ENCODE measurements at regions not wholly inside any gene's neighbourhood (a gene's known extent, or its start where the extent isn't known, plus 50 kb on each side); places are given as distances from the start of the nearest gene placed in this dataset.
"Not testable (repeated sequence)": the region's sequence is repeated elsewhere in the genome, so short reads cannot be mapped to it uniquely, and the experiment has no call there.

DNA sequence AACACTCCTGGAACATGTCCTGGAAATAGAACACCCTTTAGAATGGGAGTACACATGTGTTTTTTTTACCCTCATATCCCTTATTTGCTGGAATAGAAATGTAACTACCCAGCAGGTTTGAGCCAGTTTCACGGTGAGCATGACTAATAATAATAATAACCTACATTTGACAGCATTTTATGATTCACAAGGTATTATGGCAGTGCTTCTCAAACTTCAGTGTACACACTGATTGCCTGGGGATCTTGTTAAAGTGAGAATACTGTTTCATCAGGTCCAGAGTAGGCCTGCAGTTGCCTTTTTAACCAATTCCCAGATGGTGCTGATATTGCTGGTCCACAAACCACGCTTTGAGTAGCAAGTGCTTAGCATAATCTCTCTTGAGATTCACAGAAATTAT, 63.9 kb downstream of the NFKBIZ start:
- DNase-seq (ENCODE audit: low spot score), result no peak

DNA sequence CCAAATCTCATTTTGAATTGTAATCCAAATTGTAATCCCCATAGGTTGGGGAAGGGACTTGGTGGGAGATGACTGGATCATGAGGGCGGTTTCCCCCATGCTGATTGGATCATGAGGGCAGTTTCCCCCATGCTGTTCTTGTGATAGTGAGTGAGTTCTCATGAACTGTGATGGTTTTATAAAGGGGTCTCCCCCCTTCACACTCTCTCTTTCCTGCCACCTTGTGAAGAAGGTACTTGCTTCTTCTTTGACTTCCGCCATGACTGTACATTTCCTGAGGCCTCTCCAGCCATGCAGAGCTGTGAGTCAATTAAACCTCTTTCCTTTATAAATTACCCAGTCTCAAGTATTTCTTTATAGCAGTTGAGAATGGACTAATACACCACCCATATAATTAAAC, 68.4 kb downstream of the NFKBIZ start:
- DNase-seq (ENCODE audit: low spot score), result not testable (repeated sequence)

DNA sequence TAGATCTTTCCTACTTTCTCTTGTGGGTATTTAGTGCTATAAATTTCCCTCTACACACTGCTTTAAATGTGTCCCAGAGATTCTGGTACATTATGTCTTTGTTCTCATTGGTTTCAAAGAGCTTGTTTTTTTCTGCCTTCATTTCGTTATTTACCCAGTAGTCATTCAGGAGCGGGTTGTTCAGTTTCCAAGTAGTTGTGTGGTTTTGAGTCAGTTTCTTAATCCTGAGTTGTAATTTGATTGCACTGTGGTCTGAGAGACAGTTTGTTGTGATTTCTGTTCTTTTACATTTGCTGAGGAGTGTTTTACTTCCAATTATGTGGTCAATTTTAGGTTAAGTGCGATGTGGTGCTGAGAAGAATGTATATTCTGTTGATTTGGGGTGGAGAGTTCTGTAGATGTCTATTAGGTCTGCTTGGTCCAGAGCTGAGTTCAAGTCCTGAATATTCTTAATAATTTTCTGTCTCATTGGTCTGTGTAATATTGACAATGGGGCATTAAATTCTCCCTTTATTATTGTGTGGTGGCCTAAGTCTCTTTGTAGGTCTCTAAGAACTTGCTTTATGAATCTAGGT, 72.9 kb downstream of the NFKBIZ start:
- not testable (repeated sequence) for DNase-seq (ENCODE audit: low spot score)

DNA sequence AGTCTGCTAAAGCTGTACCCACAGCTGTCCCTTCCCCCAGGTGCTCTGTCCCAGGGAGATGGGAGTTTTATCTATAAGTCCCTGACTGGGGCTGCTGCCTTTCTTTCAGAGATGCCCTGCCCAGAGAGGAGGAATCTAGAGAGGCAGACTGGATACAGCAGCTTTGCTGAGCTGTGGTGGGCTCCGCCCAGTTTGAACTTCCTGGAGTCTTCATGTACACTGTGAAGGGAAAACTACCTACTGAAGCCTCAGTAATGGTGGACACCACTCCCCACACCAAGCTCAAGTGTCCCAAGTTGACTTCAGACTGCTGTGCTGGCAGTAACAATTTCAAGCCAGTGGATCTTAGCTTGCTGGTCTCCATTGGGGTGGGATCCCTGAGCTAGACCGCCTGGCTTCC, 75.3 kb downstream of the NFKBIZ start:
- not testable (repeated sequence) for DNase-seq (ENCODE audit: low spot score)

DNA sequence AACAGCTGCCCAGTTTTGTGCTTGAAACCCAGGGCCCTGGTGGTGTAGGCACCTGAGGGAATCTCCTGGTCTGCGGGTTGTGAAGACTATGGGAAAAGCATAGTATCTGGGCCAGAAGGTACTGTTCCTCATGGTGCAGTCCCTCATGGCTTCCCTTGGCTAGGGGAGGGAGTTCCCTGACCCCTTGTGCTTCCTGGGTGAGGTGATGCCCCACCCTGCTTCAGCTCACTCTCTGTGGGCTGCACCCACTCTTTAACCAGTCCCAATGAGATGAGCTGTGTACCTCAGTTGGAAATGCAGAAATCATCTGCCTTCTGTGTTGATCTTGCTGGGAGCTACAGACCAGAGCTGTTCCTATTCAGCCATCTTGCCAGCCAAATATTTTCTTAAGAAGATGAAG, 75.8 kb downstream of the NFKBIZ start:
- not testable (repeated sequence) for DNase-seq (ENCODE audit: low spot score)

DNA sequence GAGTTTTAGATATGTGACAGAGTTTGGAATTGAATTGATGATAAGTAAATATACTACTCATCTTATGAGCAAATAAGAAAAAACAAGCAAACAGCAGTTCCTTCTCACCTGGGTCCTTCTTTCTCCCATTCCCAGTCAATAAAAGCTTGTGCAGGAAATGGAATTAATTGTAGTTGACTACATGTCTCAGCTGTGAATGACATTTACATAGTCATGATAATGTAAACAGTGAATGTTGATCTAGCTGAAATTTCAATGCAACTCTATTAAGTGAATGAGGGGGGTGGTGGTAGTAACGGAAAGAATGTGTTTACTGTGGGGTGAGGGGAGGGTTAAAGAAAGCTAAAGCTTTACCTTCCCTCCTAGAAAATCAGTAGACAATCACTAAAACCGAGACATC, 76.2 kb downstream of the NFKBIZ start:
- no peak for DNase-seq (ENCODE audit: low spot score)

DNA sequence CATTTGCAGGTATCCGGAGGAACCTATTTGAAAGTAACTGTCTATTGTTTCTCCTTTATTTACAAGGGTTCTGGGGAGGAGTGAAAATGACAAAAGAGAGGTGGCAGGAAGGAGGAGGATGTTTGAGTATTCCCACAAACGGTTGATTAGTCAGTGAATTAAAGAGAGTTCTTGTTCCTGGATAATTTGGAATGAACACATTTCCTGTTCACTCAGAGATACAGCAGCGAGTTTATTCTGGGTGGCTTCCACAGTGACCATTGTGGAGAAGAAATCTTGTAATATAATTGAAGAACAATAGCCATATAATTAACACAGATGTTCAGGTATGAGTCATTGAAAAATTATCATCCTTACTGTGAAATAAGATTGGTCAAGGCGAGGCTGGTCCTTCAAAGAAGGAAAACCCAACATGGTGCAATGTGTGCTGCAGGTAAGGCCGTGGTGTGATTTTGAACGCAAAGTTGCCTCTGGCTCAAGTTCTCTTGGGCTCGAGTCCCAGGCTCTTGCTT, 77.3 kb downstream of the NFKBIZ start:
- no peak for DNase-seq (ENCODE audit: low spot score)

DNA sequence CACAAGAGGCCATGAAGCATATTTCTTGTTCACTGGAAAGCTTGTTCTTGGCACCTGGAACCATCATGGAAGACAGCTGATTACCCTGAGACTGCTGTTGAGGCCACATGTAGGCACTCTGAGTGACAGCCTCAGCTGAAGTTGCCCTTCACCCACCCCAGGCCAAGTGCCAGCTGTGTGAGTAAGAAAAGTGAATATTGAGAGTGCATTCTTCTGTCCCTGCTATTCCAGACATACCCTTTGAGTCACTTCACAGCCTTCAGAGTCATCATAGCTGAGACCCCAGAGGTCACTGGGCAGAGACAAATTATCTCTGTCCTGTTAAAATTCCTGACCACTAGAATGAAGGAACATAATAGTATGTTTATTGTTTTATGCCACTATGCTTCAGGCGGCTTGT, 79.6 kb downstream of the NFKBIZ start:
- no peak for DNase-seq (ENCODE audit: low spot score)

DNA sequence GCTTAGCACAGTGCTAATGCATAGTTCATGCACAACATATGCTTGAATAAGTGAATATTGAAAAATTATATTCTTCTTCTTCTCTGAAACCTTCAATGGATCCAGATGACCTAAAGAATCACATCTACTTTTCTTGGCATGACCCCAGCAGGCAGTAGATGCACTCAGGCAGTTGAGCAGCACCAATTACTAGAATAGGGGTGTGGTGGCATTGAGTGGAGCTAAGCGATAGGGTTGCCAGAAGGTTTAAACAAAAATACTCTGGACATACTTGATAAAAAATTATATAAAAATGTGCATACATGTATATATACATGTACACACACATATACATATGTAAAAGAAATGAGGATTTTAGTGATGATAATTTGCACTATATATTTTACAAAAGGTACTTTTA, 81.8 kb downstream of the NFKBIZ start:
- DNase-seq (ENCODE audit: low spot score), result no peak

DNA sequence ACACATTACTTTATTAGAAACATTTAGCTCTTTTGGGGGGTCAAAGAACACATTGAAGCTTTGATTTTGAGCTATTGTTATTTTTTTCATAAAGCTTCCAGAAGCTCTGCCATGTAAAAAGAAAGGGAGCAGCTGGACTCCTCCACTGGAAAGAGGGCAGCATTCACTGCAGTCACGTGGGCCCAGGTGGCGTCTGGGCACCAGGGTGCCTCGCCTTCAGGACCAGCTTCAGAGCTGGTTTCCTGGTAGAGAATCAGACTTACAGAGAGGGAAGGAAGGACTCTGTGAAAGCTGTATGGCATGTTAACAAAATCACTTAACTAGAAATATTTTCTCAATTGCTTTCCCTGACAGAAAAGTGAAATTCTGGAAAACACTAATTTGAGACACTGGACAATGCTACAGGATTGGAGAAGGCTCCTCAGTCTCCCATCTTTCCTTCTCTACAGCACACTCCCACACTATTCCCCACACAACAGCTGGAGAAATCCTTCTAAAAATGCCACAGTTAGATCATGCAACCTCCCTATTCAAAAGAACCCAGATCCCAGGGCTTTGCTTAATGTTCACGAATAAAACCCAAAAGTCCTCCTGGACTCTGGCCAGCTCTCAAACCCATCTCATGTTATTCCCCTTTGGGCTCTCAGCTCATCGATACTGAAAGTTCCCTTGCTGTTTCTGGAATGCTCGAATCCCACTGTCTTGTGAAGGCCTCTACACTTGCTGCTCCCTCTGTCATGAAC, 83.2 kb downstream of the NFKBIZ start:
- no peak for DNase-seq (ENCODE audit: low spot score)

DNA sequence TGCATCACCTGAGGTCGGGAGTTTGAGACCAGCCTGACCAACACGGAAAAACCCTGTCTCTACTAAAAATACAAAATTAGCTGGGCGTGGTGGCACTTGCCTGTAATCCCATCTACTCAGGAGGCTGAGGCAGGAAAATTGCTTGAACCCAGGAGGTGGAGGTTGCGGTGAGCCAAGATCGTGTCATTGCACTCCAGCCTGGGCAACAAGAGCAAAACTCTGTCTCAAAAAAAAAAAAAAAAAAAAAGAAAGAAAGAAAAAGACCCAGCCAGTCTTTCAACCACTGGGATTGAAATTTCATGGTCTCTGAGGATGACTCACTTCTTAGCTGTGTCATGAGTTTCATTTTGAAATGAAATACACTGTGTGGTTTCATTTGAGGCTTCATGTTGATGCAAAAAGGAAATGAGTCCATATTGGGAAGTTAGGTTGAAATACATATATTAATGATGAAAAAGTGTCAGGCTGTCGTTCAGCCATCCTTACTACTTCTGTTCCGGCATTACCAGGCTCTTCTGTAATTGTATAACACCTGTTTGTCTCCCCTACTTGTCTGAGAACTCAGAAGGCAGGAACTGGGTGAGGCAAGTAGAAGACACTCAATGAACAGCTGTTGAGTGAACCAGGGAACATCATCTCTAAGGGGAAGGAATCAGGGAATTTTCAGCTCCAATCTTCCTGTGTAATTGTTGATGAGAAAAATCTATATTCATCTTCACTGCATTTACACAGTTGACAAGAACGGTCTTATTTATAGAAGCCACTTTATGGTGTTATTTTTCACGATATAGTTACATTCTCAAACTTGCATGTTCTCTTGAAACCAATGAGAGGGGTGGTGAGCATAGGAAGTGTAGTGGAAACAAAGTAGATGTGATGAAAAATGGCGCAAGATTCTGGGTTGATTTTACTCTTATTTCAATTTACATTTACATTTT, 87.4 kb downstream of the NFKBIZ start:
- no peak for DNase-seq (ENCODE audit: low spot score)

DNA sequence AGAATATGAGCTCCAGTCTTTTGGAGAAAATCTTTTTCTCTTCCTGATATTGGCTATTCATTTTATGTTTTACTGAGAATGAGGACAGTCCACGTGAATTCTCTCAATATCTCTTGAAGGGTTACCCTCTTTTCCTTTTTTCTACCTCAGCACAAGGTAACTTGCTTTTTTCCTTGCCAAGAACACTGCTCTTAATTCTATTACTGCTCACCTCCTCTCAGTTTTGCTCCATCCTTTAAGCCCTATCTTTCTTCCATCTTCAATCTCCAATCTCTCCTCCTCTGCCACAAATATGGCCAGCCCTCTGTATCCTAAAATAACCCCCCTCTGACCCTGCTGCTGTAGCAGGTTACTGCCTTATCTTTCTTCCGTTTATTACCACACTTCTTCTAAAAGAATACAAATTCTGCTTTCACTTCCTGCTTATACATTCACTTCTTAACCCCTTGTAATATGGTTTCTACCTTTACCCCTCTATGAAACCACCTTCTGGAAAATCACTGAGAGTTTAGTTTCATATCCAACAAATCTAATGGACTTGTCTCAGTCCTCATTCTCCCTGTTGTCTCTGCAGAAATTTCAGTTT, 89.0 kb downstream of the NFKBIZ start:
- peak; percentile 22 for DNase-seq (ENCODE audit: low spot score)

DNA sequence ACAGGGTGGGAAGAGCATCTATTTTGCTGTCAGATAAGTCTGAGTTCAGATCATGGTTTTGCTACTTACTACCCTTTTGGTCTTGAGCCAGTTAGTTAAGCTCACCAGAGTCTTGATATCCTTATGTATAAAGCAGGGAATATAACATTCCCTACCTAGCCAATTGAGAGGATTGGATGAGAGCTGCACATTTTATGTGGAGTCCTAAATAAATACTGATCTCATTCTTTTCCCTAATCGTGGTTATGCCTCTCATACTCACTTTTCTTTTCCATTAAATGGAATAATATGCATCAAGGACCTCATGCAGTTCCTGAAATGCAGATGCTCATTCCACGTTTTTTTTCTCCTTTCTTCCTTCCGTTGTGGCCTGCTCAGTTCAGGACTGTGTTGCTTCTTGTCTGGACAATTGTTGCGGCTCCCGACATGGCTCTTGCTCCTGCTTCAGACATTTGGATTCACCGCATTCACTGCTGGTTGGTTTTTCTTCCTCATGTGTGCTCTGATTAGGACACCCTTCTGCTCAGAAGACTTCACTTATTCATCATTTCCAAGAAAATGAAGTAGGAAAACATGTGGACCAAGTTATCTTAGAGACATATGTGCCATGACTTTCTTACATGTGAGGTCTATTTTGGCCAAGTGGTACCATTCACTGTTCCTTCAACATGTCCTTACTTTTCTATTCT, 90.2 kb downstream of the NFKBIZ start:
- no peak for DNase-seq (ENCODE audit: low spot score)

DNA sequence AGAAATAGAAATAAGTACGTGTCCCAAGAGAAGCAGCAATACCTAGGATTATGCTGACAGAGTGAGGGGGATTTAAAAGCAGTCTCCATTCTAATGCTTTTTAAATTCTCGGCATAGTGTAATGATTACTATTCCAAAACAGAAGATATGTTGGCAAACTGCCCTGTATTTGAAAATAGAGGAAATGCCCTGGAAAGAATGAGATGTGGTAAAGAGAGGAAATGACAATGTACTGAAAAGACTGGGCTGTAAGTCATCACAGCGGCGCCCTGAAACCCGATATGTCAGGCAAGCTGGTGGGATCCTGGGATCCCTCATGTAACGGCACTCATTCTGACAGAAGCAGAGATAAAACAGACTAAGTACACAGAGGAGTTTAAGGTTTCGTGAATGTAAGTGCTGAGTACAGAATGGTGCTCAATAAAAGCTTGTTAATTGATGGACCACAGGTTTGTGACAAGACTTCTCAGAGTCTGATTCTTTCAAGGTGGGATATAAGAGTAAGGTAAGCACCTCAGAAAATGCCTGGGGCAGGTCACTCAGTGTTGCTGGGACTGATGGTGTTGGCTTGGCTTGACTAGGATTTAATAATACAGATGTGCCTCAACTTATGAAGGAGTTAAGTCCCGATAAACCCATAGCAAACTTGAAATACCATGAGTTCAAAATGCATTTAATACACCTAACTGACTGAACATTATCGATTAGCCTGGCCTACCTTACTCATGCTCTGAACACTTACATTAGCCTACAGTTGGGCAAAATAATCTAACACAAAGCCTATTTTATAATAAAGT, 91.4 kb downstream of the NFKBIZ start:
- DNase-seq (ENCODE audit: low spot score), result peak; percentile 53

DNA sequence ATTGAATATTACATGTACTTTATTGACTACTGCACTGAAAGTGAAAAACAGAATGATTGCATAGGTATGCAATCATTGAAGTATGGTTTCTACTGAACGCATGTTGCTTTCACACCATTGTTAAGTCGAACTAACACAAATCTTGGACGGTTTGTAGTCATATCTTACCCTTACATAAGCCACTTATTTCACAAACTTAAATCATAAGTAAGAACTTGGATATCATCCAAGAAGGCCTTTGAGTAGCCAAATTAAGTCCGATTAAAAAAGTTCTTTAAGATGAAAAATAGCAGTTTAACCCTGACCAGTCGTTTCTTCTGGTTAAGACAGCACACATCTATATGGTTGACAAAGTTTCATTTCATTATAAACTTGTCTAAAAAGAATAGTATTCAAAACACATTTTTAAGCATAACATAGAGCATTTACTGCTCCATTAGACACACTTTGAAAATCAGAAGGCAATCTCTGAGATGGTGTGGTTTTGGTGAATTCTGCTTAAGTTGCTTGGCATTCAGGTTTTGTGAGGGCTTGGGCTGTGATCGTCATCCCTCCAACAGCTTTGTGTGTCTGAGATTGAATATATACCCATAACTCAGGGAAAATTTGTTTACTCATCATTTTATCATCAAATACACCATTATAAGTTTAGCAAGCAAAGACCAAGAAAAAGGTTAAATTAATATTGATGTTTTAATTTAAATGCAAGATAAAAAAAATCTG, 92.2 kb downstream of the NFKBIZ start:
- no peak for DNase-seq (ENCODE audit: low spot score)

DNA sequence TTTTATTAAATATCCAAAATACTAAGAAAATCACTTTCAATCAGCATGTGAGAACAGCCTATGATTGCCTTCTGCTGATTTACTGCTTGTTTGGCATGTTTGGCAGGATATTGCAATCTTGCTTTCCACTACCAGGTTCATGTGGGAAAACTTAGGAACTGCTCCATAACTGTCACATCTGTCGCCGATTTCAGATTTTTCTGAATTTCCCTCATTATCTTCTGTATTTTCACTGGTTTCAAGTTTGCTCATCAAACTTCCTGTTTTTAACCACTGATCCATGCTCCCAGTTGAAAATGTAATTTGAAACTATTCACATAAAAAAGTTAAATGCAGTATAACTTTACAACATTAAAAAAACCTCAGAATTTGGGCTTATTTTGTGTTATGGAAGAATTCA, 93.0 kb downstream of the NFKBIZ start:
- DNase-seq (ENCODE audit: low spot score), result peak; percentile 32

DNA sequence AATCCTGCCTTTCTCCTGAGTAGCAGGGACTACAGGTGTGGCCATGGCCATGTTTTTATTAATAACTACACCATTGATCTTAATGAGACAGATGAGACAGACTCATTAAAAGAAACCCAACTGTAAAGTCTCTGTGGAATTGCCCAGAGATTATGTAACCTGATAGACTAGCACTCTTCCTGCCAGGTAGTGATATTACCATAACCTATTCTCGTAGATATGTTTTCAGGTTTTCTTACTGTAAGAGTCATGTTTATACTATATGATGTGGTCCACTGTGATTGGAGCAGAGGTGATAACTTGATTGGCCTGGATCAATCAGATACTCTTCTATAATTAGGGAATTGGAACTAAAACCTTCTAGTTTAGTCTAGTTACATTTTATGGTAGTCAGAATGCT, 93.7 kb downstream of the NFKBIZ start:
- no peak for DNase-seq (ENCODE audit: low spot score)

DNA sequence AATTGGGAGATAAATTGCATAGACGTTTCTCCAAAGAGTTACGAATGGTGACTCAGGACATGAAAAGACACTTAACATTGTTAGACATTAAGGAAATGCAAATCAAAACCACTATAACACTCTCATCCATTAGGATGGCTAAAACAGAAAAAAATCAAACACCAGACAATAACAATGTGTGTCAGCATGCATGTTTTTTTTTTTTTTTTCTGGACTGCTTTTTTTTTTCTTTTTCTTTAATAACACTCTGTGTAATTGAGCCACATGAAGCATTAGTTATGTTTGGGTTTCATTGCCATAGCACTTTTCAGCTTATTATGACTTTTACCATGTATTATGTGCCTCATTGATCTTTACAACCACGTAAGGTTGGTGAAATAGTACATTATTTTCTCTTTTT, 95.0 kb downstream of the NFKBIZ start:
- no peak for DNase-seq (ENCODE audit: low spot score)

DNA sequence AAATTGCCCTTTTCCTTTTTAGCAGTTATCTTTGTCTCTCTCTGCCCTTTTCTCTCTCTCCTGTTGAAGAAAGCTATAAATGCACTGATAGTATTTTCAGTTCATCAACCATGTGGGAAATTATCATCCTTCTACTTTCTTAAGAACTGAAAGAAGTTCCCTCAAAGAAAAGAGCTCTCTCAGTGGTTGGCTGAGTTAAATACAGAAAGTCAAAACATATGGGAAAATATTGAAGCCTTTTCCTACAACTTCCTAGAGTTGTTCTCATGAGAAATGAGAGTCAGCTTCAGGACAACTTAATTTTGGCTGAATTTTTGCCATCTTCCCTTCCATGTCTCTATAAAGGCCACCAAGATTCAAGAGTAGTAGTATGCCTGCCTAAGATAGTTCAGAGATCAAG, 96.7 kb downstream of the NFKBIZ start:
- DNase-seq (ENCODE audit: low spot score), result no peak

DNA sequence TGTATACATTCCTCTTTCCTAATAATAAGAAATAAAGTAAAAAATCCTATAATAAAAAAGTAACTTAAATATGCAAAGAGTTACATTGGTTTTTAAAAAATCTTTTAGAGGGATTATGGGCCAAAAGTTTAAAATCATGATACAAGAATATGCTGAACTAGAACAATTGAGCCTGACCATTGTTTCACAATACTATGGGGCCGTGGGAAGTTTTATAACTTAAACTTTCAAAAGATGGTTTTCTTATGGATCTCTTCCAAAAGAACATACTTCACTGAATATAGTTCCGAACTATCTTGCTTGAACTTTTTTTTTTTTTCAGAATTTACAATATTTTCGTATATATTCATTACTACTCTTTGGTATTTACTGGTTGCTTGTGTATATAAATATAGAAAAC, 97.6 kb downstream of the NFKBIZ start:
- no peak for DNase-seq (ENCODE audit: low spot score)

Measured in pons (tissue), 1 donor.